Vagina (tissue), 2 donors: ENCODE measurements at regions not wholly inside any gene's neighbourhood (a gene's known extent, or its start where the extent isn't known, plus 50 kb on each side); places are given as distances from the start of the nearest gene placed in this dataset.

Experiments used
- POLR2A ChIP-seq, 2 donors: fragments of 450-650 bp; IDR thresholded peaks; one replicate each; pipeline ENCODE4 v1.6.1; 2017; ENCODE audit warnings: antibody characterized with exemption in 2 of 2, mild to moderate bottlenecking in 2 of 2, moderate library complexity in 2 of 2
- TF ChIP-seq, protein P1 (sequence below), 3 experiments: fragments of 450-650 bp in 2 of 3; fragments of 200-600 bp in 1 of 3; sonication (generic) in 1 of 3; IDR thresholded peaks; one replicate each; pipeline ENCODE4 v1.5.1; 2017 to 2019; ENCODE audit warnings: antibody characterized with exemption in 3 of 3, mild to moderate bottlenecking in 2 of 3, moderate library complexity in 2 of 3

GRCh38 chr6:33903579-33903978, 99.8 kb upstream of the MLN start:
- TF ChIP-seq, protein P1, sequence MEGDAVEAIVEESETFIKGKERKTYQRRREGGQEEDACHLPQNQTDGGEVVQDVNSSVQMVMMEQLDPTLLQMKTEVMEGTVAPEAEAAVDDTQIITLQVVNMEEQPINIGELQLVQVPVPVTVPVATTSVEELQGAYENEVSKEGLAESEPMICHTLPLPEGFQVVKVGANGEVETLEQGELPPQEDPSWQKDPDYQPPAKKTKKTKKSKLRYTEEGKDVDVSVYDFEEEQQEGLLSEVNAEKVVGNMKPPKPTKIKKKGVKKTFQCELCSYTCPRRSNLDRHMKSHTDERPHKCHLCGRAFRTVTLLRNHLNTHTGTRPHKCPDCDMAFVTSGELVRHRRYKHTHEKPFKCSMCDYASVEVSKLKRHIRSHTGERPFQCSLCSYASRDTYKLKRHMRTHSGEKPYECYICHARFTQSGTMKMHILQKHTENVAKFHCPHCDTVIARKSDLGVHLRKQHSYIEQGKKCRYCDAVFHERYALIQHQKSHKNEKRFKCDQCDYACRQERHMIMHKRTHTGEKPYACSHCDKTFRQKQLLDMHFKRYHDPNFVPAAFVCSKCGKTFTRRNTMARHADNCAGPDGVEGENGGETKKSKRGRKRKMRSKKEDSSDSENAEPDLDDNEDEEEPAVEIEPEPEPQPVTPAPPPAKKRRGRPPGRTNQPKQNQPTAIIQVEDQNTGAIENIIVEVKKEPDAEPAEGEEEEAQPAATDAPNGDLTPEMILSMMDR (IDR thresholded peaks at IDR 0.05): no peak
- no peak for TF ChIP-seq POLR2A (IDR thresholded peaks at IDR 0.05)
